Muscle layer of duodenum (tissue), 2 donors: ENCODE measurements at regions not wholly inside any gene's neighbourhood (a gene's known extent, or its start where the extent isn't known, plus 50 kb on each side); places are given as distances from the start of the nearest gene placed in this dataset.
A peak's percentile ranks its signal among the peaks of the same experiment; 100 is the strongest.

ENCODE experiments used
- H3K27ac ChIP-seq: one replicate; pipeline ENCODE4 v1.7.0; 2013; ENCODE audit warnings: mild to moderate bottlenecking, low read length
- H3K27me3 ChIP-seq: one replicate; pipeline ENCODE4 v1.7.0; 2013; ENCODE audit warnings: low read depth, mild to moderate bottlenecking, control low read depth, low read length
- H3K36me3 ChIP-seq, 2 donors: one replicate each; pipeline ENCODE4 v1.7.0; 2013; ENCODE audit warnings: low read length in 2 of 2, control low read depth in 1 of 2, mild to moderate bottlenecking in 1 of 2; ENCODE audit not compliant: insufficient read depth in 2 of 2, control insufficient read depth in 1 of 2
- H3K4me1 ChIP-seq, 2 donors: one replicate each; pipeline ENCODE4 v1.7.0; 2013; ENCODE audit warnings: low read length in 2 of 2, mild to moderate bottlenecking in 2 of 2, control low read depth in 1 of 2, moderate library complexity in 1 of 2; ENCODE audit not compliant: insufficient read depth in 2 of 2, control insufficient read depth in 1 of 2
- H3K4me3 ChIP-seq, 2 donors: one replicate each; pipeline ENCODE4 v1.7.0; 2013; ENCODE audit warnings: low read length in 2 of 2, low read depth in 1 of 2, mild to moderate bottlenecking in 1 of 2
- H3K9me3 ChIP-seq, 2 donors: one replicate each; pipeline ENCODE4 v1.7.0; 2013; ENCODE audit warnings: low read length in 2 of 2, control low read depth in 1 of 2, mild to moderate bottlenecking in 1 of 2; ENCODE audit not compliant: control insufficient read depth in 1 of 2
- donor health status: healthy.

DNA sequence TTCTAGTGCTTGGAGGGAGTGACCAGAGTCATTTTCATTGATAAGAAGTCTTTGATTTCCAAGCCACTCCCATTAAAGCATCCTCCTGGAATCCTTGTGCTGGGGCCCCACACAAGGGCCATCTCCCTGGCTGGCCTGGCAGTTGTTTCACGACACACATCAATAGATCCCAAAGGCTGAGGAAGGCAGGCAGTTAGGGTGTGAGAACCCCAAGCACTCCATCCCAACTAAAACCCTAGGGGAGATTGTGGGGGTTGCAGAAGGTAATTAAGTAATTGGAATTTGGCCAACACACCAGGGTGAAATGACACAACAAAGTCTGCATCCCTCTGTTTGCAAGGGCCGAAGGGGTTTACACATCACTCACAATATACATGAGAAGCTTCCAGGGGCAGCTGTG, 578.1 kb upstream of the SYT4 start:
- Histone ChIP-seq H3K27me3 (no peaks in the 10 kb centered on the region), H3K27ac (no peak overlapping the region), H3K9me3 (no peaks in the 10 kb centered on the region)

DNA sequence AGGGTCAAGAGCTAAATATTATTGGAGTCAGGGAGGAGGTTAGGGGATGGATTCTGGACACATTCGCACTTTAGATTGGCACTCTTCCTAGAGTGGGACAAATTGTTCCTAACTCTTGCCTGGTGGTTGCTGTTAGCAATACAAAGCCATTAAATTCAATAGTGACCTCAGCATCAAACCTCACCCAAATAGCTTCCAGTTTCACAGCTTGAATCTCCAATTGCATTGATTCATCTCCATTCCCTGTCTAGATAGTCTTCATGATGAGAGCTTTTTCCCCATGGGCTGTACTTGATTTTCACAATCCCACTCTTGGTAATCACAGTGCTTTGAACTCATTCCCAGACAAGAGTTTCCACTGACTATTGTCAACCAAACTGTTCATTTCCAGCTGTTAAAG, 585.9 kb upstream of the SYT4 start:
- Histone ChIP-seq H3K36me3 (no peaks in the 10 kb centered on the region), H3K27ac (no peak overlapping the region), H3K9me3 (no peaks in the 10 kb centered on the region), H3K4me3 (no peak overlapping the region), H3K4me1 (no peaks in the 10 kb centered on the region), H3K27me3 (no peaks in the 10 kb centered on the region)

More for the DNA sequence above, 578.1 kb upstream of the SYT4 start:
- H3K36me3 ChIP-seq = no peaks in the 10 kb centered on the region
- no peaks in the 10 kb centered on the region for H3K4me1 ChIP-seq
- H3K4me3 ChIP-seq = no peak overlapping the region

DNA sequence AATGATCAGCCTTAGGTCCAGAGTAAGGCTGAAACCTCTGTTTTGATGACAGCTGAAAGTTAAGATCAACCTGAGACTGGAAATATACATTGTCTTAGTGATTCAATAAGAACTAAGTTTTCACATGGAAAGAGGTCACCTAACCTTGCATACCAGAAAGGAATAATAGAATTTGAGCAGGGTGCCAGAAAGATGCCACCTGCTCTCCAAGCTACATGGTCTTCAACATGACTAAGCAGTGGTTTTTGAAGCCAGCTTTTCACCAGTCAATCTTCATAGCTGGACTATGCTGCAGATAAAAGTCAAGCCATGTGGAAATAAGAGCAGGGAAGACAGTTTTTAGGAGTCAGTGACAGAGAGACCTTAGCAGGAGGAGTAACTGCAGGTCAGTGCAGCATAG, 589.4 kb upstream of the SYT4 start:
- Histone ChIP-seq H3K4me3 (no peak overlapping the region), H3K27me3 (no peaks in the 10 kb centered on the region), H3K9me3 (no peaks in the 10 kb centered on the region), H3K36me3 (no peaks in the 10 kb centered on the region), H3K27ac (no peak overlapping the region), H3K4me1 (peaks cover 0 to 12% of the 10 kb centered on the region in 2 donors)

DNA sequence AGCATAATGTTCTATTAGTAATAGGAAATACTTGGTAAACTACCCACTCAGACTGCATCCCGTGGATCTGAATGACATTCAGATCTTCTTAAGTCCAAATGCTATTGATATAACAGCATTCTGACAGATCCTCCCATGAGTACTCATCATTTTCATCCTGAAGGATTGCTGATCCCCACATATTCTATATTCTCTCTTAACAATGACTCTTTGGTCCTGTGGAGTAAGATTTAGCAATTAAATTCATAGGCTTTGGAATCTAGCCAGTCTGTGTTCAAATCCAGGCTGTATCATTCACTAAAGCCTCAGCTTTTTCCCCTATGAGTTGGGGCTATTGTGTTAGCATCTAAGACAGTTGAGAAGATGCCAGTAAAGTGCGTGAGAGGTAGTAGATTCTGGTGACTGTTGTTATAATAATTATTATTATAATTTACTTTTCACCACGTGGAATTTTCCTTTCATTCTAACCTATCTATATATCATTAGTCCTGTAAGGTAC, 591.3 kb upstream of the SYT4 start:
- H3K36me3 ChIP-seq = no peaks in the 10 kb centered on the region
- no peak overlapping the region for H3K27ac ChIP-seq
- H3K4me3 ChIP-seq = no peak overlapping the region
- no peaks in the 10 kb centered on the region for H3K9me3 ChIP-seq
- no peaks in the 10 kb centered on the region for H3K27me3 ChIP-seq
- peaks cover 0 to 12% of the 10 kb centered on the region in 2 donors for H3K4me1 ChIP-seq

DNA sequence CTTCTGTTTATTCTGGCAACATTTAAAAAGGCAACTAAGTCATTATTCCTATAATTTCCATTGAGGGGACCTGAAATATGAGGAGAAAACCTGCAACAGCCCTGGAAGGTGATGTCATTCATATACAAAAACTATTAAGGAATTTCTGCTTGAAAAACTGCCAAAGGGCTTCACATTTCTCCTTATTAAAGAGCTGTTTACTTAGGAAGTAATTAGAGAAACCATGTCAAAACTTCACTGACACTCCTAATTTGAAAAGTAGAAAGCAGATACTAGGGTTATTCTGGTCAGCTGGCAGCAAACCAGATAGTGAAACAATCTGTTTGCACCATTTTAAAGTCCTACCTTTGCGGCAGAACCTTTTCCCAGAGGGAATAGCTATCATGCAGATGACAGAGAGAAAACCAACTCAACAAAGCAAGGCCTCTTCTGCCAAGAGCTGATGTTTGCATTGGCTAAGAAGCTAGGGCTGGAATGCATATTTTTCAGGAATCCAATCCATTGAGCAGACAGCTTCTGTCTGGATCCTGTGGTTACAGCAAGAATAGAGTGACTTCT, 592.2 kb upstream of the SYT4 start:
- Histone ChIP-seq H3K9me3 (no peaks in the 10 kb centered on the region), H3K4me3 (no peak overlapping the region), H3K36me3 (no peaks in the 10 kb centered on the region), H3K27ac (no peak overlapping the region), H3K27me3 (no peaks in the 10 kb centered on the region), H3K4me1 (peaks cover 0 to 12% of the 10 kb centered on the region in 2 donors)

DNA sequence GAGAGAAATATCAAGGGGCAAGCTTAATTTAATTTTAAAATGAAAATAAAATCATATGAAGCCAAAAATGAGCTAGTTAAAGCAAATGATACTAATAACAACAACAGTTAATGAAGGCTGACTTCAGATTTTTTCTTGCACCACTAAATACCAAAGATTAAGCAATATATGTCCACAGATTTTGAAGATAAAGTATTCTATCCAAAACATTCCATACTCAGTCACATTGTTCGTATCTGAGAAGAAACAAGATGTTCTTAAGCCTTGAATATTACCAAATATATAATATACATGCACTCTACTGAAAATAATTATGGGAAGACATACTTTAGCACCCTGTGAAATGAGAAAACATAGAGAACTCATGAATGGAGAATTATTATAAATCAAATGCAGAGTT, 593.3 kb upstream of the SYT4 start:
- Histone ChIP-seq H3K9me3 (no peaks in the 10 kb centered on the region), H3K4me1 (peaks cover 0 to 12% of the 10 kb centered on the region in 2 donors), H3K4me3 (no peak overlapping the region), H3K36me3 (no peaks in the 10 kb centered on the region), H3K27ac (no peak overlapping the region), H3K27me3 (no peaks in the 10 kb centered on the region)

DNA sequence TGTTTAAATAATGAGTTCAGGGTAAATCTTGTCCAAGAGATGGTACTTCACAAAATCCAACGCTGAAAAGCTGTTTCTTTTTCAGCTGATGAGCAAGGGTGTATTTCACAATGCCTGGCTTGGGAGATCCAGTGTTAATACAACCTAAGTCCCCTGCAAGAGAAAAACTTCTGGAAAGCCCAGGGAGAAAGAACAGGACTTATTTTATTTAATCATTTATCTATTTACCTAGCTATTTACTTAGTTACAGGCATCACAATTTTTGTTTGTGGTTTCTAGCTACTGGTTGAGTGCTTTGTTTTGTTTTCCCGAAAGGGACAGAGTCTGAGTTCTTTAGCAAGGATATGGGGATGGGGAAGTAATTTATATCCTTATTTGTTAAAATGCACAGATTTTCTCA, 598.2 kb upstream of the SYT4 start:
- H3K36me3 ChIP-seq = no peaks in the 10 kb centered on the region
- no peak overlapping the region for H3K4me3 ChIP-seq
- no peaks in the 10 kb centered on the region for H3K9me3 ChIP-seq
- H3K4me1 ChIP-seq = no peaks in the 10 kb centered on the region
- no peaks in the 10 kb centered on the region for H3K27me3 ChIP-seq
- no peak overlapping the region for H3K27ac ChIP-seq

DNA sequence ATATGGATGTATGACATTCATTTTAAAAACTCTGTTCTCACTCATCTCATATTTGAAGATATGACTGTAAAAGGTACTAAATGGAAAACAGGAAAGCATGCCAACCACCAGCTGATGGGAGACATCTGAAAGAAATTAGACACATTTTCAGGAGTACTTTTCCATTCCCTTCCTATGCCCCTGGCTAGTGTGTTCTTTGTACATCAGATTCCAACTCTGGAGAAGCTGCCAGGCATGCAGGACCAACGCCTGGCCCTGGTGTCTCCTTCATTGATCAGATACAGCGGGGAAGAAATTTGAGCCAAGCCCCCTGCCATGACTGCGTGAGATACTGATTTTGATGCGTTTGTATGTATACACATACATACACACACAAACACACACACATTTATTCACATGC, 599.0 kb upstream of the SYT4 start:
- Histone ChIP-seq H3K27me3 (no peaks in the 10 kb centered on the region), H3K36me3 (no peaks in the 10 kb centered on the region), H3K4me3 (no peak overlapping the region), H3K4me1 (no peaks in the 10 kb centered on the region), H3K9me3 (no peaks in the 10 kb centered on the region), H3K27ac (peak overlapping the region; percentile 27)

DNA sequence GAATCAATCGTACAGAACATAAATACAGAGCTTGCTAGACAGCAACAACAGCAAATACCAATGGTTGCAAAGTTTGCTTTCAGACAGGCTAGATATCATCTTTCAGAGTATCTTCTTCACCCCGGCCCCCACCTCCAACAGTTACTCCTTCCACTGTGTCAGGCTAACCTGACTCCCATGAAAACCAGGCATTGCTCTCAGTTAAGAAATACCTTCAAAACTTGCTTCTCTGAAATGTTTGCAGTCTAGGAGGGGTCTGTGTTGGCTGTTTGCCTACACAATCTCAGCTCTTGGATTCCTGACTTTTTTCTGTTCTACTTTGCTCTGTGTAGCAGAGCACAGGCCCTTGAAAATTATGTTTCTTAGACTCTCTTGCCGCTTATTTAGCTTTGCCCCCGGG, 599.5 kb upstream of the SYT4 start:
- no peaks in the 10 kb centered on the region for H3K9me3 ChIP-seq
- peak overlapping the region; percentile 27 for H3K27ac ChIP-seq

DNA sequence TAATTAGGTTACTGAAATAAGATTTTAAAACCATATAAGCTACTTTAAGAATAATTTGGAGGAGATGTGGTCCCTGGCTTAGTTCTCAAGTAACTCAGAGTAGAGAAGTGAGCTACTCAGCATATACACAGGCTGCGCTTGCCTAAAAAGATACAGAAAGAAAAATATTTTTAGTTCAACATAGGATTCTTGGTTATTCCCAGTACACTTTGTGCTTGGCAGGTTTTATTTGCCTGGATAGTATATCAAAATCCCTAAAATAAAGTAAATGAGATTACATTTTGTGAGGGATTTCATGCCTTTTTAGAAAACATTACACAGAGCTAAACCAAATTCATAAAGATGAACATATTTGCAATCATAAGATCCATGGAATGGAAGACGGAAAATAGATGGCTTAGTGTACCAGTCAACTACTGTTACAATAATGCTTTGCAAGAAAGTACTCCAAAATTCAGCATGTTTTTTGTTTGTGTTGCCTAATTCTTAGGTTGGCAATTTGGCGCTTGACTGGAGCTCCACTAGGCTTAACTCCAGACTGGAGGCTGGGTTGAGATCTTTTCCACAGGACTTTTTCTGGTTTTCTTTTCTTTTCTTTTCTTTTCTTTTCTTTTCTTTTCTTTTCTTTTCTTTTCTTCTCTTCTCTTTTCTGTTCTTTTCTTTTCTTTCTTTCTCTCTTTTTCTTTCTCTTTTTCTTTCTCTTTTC, 600.5 kb upstream of the SYT4 start:
- Histone ChIP-seq H3K27ac (no peak overlapping the region), H3K27me3 (no peaks in the 10 kb centered on the region), H3K36me3 (no peaks in the 10 kb centered on the region), H3K9me3 (no peaks in the 10 kb centered on the region), H3K4me1 (no peaks in the 10 kb centered on the region), H3K4me3 (no peak overlapping the region)

More for the DNA sequence above, 599.5 kb upstream of the SYT4 start:
- no peaks in the 10 kb centered on the region for H3K4me1 ChIP-seq
- no peaks in the 10 kb centered on the region for H3K36me3 ChIP-seq
- no peaks in the 10 kb centered on the region for H3K27me3 ChIP-seq
- no peak overlapping the region for H3K4me3 ChIP-seq

DNA sequence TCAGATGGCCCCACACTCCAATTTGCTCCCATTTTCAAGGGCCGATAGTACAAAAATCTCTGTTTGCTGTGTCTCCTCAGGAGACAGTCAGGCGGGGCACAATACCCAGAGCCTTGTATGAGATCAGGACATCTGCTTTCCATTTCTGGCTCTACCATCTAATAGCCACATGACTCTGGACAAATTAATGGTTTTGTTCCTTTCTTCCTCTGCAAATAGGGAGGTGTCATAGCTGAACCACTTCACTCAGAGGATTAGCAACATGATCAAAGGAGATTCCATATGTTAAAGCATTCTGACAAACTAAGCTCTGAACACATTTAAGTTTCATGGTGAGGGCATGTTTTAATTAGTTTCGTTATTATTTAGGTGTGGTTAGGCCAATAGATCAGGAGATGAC, 602.1 kb upstream of the SYT4 start:
- Histone ChIP-seq H3K4me1 (no peaks in the 10 kb centered on the region), H3K4me3 (no peak overlapping the region)

More for the DNA sequence above, 602.1 kb upstream of the SYT4 start:
- Histone ChIP-seq H3K27me3 (no peaks in the 10 kb centered on the region), H3K9me3 (no peaks in the 10 kb centered on the region), H3K36me3 (no peaks in the 10 kb centered on the region), H3K27ac (no peak overlapping the region)
